Fibroblast of lung (primary cell): ENCODE measurements at regions not wholly inside any gene's neighbourhood (a gene's known extent, or its start where the extent isn't known, plus 50 kb on each side); places are given as distances from the start of the nearest gene placed in this dataset.

Experiments used
- DNase-seq, 2 donors: peaks; one replicate each; pipeline versions ENCODE4 v3.0.0 to v3.0.0-alpha.2; 2010; ENCODE audit warnings: low read depth in 2 of 2
- H2AFZ ChIP-seq: 2 replicates; pipeline ENCODE4 v1.5.1; 2012; ENCODE audit warnings: low read length, control low read depth, inconsistent platforms
- H3K27ac ChIP-seq: 2 replicates; pipeline ENCODE4 v1.5.1; 2011; ENCODE audit warnings: low read length, control low read depth; ENCODE audit not compliant: insufficient read depth
- H3K27me3 ChIP-seq: 2 replicates; pipeline ENCODE4 v1.5.1; 2011; ENCODE audit warnings: mild to moderate bottlenecking, low read length; ENCODE audit not compliant: control insufficient read depth, insufficient read depth
- H3K36me3 ChIP-seq: 2 replicates; pipeline ENCODE4 v1.5.1; 2011; ENCODE audit warnings: low read length; ENCODE audit not compliant: control insufficient read depth, insufficient read depth
- H3K4me1 ChIP-seq: 2 replicates; pipeline ENCODE4 v1.5.1; 2011; ENCODE audit warnings: low read length; ENCODE audit not compliant: control insufficient read depth, insufficient read depth; ENCODE audit errors: extremely low read depth
- H3K4me2 ChIP-seq: 2 replicates; pipeline ENCODE4 v1.5.1; 2011; ENCODE audit warnings: low read length, control low read depth; ENCODE audit not compliant: insufficient read depth; ENCODE audit errors: extremely low read depth
- H3K4me3 ChIP-seq, 4 experiments: fragments of 200-600 bp in 1 of 4; sonication (generic) in 1 of 4; replicated peaks in 1 of 4; 2 replicates each; pipeline ENCODE4 v1.5.1; 2011 to 2016; ENCODE audit warnings: low read length in 4 of 4, low read depth in 3 of 4, mild to moderate bottlenecking in 3 of 4, control low read depth in 2 of 4, inconsistent platforms in 1 of 4, mixed read lengths in 1 of 4; ENCODE audit not compliant: insufficient read depth in 1 of 4; ENCODE audit errors: control extremely low read depth in 1 of 4
- H3K79me2 ChIP-seq: 2 replicates; pipeline ENCODE4 v1.5.1; 2012; ENCODE audit warnings: mild to moderate bottlenecking, low read length, inconsistent platforms; ENCODE audit not compliant: control insufficient read depth, insufficient read depth
- H3K9ac ChIP-seq: 2 replicates; pipeline ENCODE4 v1.5.1; 2011; ENCODE audit warnings: mild to moderate bottlenecking, low read length, control low read depth; ENCODE audit not compliant: insufficient read depth
- H3K9me3 ChIP-seq: 2 replicates; pipeline ENCODE4 v1.5.1; 2012; ENCODE audit warnings: low read depth, low read length; ENCODE audit not compliant: control insufficient read depth, insufficient read depth
- H4K20me1 ChIP-seq: 2 replicates; pipeline ENCODE4 v1.5.1; 2011; ENCODE audit warnings: low read length; ENCODE audit not compliant: control insufficient read depth, insufficient read depth; ENCODE audit errors: extremely low read depth
- EZH2 ChIP-seq: IDR thresholded peaks from 2 replicates; pipeline ENCODE4 v1.5.1; 2012; ENCODE audit warnings: low read length, control low read depth, mild to moderate bottlenecking; ENCODE audit errors: missing control alignments
- TF ChIP-seq, protein P1 (sequence below), 2 donors: IDR thresholded peaks in 1 of 2; conservative IDR thresholded peaks in 1 of 2; 1 replicate in 1 of 2; 2 replicates in 1 of 2; pipeline ENCODE4 v1.5.1; 2011 to 2012; ENCODE audit warnings: low read length in 2 of 2, control low read depth in 1 of 2, inconsistent platforms in 1 of 2, low read depth in 1 of 2, mild to moderate bottlenecking in 1 of 2

DNA sequence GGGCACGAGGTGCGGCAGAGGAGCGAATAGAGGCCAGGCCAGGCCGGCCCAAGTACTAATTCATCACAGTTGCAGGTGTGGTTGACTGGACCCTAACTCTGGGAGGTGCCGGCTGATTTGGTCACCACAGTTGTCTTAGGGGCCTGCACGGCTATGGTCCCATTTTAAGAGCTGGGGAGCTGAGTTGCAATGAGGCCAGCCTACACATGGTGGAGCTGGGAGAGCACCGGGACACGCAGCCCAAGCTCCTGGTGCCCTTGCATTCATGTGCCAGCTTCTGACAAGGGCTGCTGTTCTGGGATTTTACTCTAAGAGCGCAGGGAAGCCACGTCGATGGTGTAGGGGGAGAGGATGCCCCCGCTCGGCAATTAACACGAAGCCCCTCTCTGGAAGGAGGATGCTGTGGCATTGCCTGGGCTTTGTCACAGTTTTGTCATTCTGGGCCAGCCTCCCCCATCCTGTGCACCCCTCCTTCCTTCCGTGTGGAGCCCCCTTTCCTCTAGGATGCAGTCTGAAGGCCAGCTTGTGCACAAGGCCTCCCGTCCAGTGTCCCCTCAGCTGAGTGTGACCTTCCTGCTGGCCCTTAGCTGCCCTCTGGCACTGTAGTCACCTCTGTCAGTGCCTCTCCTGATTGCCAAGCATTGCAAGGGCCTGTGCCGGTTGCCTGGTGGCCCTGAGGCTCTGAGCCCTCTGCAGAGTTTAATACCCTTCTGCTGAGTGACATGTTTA lies 109.4 kb upstream of the C1QTNF9B start:
- DNase-seq: no peak
- H3K36me3 ChIP-seq: no peaks in the 10 kb centered on the region

DNA sequence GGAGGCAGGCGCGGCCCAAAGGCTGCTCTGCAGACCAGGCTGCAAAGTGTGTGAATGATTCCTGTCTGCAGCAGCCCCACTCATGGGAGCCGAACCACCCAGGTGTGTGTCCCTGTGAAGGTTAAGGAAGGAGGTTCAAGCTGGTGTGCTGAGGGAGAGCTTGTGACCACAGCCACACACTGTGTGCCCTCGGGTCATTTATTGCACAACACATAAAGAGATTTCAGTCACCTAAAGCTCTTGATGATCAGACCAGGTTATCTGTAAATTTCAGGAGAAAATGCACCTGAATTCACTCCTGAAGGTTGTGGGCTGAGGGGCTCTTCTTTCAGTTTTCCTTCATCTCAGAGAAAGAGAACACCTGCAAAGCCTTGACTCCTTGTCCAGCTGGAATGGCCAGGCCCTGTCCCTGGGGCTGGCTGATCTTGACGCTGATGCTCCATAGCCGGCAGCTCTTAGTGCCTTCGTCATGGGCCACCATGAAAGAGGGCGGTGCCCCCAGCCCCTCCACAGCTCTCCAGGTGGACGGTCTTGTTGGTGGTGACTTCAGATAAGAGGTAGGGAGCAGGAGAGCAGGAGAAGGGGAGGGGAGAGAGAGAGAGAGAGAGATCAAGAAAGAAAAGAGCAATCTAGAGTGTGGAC lies 110.8 kb upstream of the C1QTNF9B start:
- H4K20me1 ChIP-seq: no peaks in the 10 kb centered on the region
- H3K79me2 ChIP-seq: no peaks in the 10 kb centered on the region
- H3K9ac ChIP-seq: no peak overlapping the region
- H2AFZ ChIP-seq: no peak overlapping the region
- H3K36me3 ChIP-seq: no peaks in the 10 kb centered on the region
- H3K4me3 ChIP-seq: no peak overlapping the region
- no peak overlapping the region for H3K4me2 ChIP-seq
- TF ChIP-seq, protein P1, sequence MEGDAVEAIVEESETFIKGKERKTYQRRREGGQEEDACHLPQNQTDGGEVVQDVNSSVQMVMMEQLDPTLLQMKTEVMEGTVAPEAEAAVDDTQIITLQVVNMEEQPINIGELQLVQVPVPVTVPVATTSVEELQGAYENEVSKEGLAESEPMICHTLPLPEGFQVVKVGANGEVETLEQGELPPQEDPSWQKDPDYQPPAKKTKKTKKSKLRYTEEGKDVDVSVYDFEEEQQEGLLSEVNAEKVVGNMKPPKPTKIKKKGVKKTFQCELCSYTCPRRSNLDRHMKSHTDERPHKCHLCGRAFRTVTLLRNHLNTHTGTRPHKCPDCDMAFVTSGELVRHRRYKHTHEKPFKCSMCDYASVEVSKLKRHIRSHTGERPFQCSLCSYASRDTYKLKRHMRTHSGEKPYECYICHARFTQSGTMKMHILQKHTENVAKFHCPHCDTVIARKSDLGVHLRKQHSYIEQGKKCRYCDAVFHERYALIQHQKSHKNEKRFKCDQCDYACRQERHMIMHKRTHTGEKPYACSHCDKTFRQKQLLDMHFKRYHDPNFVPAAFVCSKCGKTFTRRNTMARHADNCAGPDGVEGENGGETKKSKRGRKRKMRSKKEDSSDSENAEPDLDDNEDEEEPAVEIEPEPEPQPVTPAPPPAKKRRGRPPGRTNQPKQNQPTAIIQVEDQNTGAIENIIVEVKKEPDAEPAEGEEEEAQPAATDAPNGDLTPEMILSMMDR (conservative IDR thresholded peaks at IDR 0.05 in 1 of 2, IDR thresholded peaks at IDR 0.05 in 1 of 2; ENCODE audit: low read depth in 1 of 2, low read length in 2 of 2): no peak
- no peak for TF ChIP-seq EZH2
- H3K9me3 ChIP-seq: no peaks in the 10 kb centered on the region
- H3K4me1 ChIP-seq: no peaks in the 10 kb centered on the region
- no peaks in the 10 kb centered on the region for H3K27me3 ChIP-seq
- H3K27ac ChIP-seq: no peak overlapping the region
- DNase-seq: no peak

More for the DNA sequence above, 109.4 kb upstream of the C1QTNF9B start:
- TF ChIP-seq, protein P1 (conservative IDR thresholded peaks at IDR 0.05 in 1 of 2, IDR thresholded peaks at IDR 0.05 in 1 of 2; ENCODE audit: low read depth in 1 of 2, low read length in 2 of 2): no peak
- TF ChIP-seq EZH2: no peak
- Histone ChIP-seq H3K27me3 (no peaks in the 10 kb centered on the region), H3K4me1 (no peaks in the 10 kb centered on the region), H3K4me2 (no peak overlapping the region), H3K79me2 (no peaks in the 10 kb centered on the region), H4K20me1 (no peaks in the 10 kb centered on the region), H3K9ac (no peak overlapping the region), H3K4me3 (no peak overlapping the region), H3K9me3 (no peaks in the 10 kb centered on the region), H2AFZ (no peak overlapping the region), H3K27ac (no peak overlapping the region)

DNA sequence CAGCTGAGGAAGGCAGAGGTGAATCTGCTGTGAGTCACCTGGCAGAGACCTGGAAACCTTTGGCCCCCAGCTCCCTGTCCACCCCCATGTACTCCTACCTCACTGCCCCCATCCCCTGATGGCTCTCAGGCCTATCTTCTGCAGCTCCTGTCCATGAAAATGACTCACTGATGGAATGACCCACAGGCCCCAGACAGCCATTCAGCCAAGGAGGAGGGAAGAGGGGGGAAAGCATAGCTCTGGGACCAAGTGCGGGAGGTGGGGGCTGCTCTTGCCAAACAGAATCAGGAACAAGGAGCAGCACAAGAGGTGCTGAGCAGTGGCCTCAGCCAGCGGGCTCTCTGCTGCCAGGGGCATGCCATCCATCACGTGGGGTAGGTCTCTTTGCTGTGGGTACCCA lies 111.4 kb upstream of the C1QTNF9B start:
- Histone ChIP-seq H4K20me1 (no peaks in the 10 kb centered on the region), H3K36me3 (no peaks in the 10 kb centered on the region), H3K4me3 (no peak overlapping the region), H3K4me1 (no peaks in the 10 kb centered on the region), H3K4me2 (no peak overlapping the region), H2AFZ (no peak overlapping the region), H3K9me3 (no peaks in the 10 kb centered on the region), H3K79me2 (no peaks in the 10 kb centered on the region), H3K27me3 (no peaks in the 10 kb centered on the region), H3K9ac (no peak overlapping the region), H3K27ac (no peak overlapping the region)
- DNase-seq: peak in 1 of 2 donors; percentile 70
- TF ChIP-seq, protein P1 (conservative IDR thresholded peaks at IDR 0.05 in 1 of 2, IDR thresholded peaks at IDR 0.05 in 1 of 2; ENCODE audit: low read depth in 1 of 2, low read length in 2 of 2): no peak
- TF ChIP-seq EZH2: no peak
